T follicular helper cell (primary cell): ENCODE measurements at regions not wholly inside any gene's neighbourhood (a gene's known extent, or its start where the extent isn't known, plus 50 kb on each side); places are given as distances from the start of the nearest gene placed in this dataset.
"Not testable (repeated sequence)": the region's sequence is repeated elsewhere in the genome, so short reads cannot be mapped to it uniquely, and the experiment has no call there.

ENCODE experiments used
- DNase-seq: peaks from one replicate; pipeline ENCODE4 v3.0.0-alpha.2; 2020; ENCODE audit warnings: low read depth

DNA sequence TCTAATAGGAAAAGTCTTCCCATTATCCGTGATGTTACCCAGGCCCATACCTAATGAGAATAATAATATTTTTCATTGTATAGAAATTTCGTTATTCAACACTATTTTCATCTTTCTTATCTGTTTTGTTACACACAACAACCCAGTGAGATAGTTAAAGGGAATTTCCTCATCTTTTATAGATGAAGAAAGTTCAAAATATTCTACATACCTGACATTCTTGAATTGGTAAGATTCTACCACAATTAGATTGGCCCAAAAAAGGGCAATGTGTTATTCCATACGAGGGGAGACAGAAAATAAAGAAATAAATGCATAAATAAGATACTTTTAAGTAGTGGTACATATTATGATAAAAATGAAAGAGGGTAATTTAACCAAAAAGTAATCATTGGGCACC lies 405.5 kb upstream of the ADAMTS5 start:
- DNase-seq: no peak

DNA sequence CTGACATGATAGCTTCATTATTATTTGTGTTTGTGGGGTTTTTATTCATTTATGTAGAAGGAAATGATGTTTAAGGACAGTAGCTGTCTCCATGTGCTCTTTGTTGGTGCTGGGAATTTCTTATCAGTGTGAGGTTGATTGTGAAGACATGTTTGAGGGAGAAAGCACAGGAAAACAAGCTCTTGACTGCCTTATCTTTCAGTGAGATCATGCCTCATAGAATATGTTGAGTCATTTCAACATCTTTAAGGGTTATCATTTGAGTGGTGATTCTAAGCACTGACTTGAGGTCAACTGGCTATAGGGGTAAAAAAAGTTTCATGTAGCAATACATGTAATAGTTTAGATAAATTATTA lies 405.1 kb upstream of the ADAMTS5 start:
- no peak for DNase-seq

DNA sequence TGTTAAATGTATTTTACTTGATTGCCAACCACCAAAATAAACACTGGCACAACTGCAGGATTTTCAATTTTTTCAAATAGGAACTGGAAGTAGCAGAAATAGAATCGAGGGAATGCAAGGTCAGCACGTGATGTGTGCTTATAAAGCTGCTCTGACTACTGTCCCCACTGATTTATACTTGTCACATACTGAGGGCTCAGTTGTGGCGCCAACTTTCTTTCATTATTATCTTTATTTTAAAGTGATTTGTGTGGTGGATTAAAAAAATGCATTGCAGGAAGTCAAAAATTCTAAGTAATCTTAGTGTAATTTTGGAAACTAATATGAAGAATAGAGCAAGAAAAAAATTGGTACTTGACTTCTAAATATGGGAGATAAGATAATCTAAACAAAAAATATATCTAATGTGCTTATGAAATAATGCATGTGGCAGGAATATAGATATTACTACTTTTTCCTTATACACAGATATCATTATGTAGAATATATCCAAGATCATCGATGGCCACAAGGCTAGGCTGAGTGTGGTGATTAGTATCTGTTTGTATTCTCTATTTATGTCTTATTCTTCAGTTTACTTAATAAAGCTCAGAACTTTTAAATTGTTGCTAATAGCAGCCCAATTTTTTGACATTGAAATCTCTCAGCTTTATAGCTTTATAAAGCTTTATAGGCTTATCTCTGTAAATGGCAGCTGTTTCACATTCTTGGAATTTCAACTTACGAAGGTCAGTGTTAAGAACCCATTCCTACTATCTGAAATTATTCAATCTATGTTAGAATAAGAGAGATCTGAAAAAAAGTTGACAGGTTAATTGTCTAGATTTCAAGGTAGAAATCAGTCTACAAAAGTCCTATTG lies 404.5 kb upstream of the ADAMTS5 start:
- DNase-seq: no peak

DNA sequence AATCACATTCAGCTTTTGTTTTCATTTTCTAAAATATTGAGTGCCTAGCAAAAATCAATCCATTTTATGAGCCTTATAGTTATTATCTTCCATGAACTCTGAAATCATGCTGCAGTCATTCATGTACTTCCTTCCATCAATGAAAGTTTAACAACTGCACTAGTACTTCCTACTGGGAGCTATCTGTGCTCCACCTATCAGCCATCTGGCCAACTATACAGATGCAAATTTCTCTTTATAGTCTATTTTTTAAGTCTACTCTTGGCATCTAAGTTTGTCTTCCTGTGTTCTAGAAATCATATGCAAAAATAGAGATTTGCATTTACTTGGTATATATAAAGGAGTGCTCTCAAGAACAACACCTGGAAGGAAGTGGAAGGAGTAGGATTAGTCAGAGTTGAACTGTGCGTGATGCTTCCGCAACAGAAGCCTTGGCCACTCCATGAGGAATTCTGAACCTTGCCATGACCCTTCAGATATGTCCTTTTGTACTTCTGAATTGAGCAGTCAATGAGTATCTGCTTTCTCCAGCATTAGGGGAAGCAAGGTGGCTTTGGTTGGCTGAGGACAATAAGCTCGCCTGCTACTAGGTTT lies 403.2 kb upstream of the ADAMTS5 start:
- no peak for DNase-seq

DNA sequence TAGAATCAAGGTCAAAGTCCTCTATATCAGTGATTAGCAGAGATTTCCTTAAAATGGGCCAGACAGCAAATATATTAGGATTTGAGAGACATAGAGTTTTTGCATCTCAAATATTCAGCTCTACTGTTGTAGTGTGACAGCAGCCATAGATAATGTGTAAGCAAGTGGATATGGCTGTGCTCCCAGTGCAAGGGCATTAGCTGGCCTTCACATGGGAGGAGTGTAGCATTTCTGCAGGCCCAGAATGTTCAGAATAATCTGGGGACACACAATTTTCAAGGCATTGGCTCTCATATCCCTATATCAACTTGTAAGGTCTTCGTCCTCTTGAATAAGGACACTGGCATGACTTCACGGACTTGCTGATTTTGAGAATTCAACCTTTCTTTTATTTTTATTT lies 402.3 kb upstream of the ADAMTS5 start:
- no peak for DNase-seq

DNA sequence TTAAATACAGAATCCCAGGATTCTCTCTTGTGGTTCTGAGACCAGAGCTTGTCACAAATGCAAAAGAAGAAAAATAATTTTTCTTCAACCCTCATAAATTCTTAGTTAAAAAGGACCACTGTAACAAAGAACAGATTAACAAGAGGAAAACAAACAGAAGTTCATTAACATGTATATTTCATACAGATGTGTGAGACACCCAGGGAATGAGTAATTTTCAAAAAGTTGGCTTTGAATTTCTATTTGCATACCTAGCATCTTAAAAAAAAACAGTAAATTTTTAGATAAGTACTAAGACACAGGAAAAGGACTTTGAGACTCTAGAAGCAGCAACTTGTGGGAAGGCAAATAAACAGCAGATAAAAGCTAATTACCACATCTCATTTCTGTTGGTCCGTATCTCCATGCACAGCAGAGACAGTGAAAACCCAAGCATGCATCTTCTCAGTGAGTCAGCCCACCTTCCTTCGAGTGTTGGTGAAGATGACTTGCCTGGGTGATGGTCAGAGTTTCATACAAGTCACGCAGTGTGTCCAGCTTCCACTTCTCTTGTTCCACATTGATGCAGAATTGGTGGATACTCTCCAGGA lies 399.9 kb upstream of the ADAMTS5 start:
- no peak for DNase-seq

DNA sequence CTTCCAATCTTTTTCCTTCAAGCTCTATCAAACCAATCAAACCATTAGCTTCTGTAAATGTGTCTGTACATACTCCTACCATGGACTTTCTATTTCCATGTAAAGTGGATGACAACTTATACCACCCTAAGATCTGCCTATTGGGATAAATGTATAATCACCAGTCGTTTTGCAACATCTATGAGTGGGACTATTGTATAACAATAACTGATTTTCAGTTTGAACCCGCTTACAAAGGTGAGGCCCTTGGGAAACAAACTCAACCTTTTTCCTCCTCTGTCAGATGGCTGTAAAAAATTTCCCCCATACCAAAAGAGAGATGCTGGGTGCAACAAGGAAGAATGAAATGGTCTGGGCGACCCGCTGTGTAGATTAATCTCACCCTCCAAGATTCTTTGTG lies 399.1 kb upstream of the ADAMTS5 start:
- DNase-seq: no peak

DNA sequence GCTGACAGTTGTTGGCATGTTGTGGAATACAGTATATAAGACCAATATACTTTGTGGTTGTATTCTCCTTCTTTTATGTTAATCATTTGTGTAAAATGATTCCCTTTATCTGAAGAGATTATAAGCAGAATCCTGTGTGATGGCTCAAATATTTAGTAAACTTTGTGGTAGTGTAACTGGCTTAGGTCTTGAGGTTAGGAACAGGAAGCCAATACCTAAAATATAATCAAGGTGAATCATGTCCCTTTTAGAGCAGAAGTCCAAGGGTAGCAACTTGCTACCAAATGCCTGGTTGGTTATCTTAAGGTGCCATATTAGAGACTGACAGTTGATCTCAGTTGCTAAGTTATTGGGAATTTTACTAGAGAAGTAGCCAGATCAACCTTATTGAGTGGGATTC lies 398.5 kb upstream of the ADAMTS5 start:
- DNase-seq: no peak

DNA sequence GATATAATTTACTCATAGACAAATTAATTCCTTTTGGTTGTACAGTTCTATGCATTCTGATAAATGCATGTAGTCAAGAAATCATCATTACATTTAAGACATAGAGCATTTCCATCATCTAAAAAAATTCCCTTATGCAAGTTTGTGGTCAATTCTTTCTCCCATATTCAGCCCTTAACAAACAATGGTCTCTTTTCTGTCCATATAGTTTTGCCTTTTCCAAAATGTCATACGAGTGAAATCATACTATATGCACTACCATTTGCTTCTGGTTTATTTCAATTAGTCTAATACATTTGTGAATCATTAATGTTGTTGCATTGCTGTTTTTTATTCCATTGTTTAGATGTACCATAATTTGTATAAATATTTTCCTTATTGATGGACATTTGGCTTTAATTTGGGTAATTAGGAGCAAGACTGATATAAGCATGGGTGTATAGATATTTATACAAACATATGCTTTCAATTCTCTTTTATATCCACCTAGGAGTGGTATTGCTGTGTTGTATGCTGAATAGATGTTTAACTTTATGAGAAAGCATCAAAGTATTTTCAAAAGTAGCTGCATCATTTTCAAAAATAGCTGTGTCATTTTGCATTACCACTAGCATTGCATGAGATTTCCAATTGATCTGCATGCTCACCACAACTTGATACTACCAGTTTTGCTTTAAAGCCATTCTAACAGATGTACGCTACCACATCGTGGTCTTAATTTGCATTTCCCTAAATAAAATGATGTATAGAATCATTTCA lies 397.0 kb upstream of the ADAMTS5 start:
- DNase-seq: no peak

DNA sequence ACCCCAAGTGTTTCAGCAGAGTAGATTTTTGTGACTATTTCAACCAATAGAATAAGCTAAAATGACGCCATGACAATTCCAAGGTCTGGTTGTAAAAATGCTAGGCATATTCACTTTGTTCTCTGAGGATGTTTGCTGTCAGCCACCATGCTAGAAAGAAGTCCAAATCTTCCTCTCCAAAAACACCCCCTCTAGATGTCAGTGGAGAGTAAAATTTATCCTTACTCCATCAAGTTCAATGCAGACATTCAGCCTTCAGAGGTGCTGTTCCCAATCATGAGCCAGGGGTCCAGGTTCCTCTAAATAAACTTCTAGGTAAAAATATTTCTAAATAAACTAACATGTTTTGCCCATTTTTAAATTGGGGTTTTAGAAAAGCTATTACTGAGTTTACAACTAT lies 395.4 kb upstream of the ADAMTS5 start:
- DNase-seq: no peak

DNA sequence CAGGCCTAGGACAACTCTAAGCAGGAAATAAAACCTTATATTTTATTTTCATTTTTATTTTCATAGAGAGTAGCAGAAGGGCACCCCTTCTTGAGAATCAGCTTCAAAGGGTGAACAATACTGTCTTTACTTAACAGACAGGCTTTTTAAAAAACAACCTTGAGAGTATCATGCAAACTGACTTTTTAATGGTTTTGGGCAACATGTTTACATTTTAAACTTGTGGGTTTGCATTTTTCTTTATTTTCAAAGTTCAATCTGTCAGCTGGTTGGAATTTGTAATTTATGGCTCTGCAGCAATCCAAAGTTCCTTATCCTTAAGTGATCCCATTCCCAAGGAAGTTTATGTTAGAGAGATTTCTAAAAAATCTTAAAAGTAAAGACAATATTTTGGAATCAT lies 392.3 kb upstream of the ADAMTS5 start:
- DNase-seq: no peak

DNA sequence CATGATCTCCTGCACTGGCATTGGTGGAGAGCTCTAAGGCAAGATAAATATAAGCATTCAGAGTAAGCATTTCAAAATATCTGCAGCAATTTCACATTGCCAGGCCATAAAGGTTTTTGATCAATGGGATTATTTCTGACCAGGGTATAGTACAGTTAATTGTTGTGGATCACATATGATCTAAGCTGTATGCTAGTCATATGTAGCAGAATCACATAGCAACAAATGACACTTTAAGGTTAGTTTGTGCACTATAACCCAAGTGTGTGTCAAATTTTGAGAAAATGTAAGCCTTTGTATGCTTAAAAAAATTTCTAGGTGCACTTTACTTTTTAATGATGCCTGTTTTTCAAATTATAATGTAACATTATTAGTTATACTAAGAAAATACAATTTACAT lies 386.0 kb upstream of the ADAMTS5 start:
- no peak for DNase-seq

DNA sequence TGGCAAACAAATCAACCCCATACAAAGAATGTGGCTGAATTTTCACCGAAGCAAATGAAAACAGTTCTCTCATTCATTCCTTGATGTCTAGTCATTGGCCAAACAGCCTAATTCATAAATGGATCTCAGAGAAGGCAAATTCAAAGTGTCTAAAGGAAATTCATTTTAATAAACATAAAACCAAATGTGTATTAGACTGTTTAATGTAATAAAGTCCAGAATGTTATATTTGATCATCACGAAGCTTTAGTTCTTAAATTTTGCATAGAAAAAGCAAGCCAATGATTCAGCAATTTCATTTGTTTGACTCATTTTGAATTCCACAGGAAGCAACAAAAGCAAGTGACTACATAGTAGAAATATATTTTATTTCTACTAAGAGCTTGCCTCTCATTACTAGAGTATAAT lies 379.2 kb upstream of the ADAMTS5 start:
- DNase-seq: no peak

DNA sequence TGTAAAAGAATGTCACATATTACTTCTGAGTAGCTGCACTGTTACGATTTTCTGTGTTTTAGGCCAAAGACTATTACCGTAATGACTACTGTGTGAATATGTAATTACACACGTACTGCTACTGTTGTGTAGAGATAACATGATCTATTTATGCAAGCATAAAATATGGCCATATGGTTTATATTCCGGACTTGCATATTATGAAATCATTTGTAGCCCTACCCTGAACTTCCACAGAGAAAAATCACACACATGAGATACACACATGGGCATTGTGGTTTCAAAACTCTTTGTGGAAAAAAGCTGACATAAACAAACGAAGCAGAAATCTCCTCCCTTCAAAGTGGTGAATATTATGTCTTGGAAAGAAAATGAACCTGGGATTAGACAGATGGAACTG lies 373.0 kb upstream of the ADAMTS5 start:
- no peak for DNase-seq

DNA sequence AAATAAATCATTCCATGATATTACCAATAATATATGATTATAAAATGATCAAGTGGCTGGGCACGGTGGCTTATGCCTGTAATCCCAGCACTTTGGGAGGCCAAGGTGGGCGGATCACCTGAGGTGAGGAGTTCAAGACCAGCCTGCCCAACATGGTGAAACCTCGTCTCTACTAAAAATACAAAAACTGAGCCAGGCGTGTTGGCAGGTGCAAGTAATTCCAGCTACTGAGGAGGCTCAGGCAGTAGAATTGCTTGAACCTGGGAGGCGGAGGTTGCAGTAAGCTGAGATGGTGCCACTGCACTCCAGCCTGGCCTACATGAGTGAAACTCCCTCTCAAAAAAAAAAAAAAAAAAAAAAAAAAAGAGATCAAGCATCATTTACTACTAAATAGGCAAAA lies 371.1 kb upstream of the ADAMTS5 start:
- not testable (repeated sequence) for DNase-seq

DNA sequence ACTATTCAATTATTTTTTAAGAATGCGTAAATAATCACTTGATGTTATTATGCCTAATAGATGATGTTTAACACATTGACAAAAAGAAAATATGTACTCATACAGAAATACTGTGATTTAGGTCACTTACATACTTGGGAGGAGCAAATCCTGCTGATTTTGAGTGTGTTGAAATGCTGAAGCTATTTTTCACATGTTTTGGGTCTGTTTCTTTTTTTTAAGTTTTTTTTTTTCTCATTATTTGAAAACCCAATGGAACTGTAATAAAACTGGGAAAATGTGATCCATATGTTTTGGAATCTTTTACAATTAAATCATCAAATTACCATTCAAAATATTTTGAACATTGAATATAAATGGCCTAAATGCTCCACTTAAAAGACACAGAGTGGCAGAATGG lies 366.2 kb upstream of the ADAMTS5 start:
- no peak for DNase-seq

DNA sequence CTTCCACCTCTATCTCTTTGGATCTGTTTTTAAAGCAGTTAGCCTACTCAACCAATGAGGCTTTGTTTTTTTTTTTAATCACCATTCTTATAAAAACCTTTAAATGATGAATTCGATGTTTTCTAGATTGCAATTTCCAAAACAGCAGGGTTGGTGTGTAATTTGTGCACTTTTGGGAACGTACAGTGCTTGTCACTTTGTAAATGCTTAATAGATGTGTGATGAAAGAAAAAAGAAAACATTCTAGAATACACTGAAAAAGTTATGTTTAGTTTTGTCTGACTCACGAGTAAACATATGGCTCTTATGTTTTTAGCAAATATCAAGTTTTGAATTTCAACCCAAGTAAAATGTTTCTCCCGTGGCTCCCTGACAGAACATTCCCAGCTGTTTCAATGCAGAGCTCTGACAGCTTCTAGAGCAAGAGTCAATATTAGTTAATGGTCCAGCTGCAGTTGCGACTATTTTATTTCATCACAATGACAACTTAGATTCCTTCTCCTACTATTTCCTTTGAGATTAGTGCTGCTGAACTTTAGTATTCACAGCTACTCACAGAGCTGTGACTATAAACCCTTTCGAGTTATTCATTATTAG lies 362.5 kb upstream of the ADAMTS5 start:
- no peak for DNase-seq

DNA sequence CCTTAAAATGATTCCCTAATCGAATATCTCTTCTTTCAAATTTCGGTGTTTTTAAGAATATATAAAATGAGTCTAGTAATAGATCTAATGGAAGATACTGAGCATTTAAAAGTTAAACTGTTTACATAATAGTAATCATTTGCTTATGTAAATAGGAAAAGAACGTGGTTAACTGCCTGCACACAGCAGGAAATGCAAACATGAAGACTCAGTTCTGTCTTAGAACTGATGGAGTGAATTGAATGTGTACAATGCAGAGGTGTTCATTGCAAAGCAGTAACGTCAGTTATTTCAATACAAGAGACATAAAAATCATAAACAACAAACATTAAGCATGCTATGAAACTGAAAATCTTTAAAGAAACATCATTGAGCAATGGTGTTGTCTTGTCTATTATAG lies 359.4 kb upstream of the ADAMTS5 start:
- no peak for DNase-seq

DNA sequence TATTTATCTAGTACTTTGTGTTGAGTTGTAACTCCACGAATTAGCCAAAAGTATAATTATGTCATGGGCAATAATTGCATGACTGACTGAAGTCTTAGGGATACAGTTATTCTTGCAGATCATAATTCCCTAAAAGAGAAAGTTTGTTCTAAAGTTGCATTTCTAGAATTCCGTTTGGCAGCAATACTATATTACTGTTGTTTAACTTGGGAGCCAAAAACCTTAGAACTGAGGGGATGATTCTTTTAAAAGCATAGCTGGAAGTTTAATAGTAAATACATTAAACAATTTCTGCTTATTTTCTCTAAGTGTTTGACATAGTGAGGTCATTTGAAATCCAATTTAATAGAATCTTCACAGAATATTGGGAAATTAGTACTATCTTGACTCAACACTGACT lies 356.4 kb upstream of the ADAMTS5 start:
- DNase-seq: no peak

DNA sequence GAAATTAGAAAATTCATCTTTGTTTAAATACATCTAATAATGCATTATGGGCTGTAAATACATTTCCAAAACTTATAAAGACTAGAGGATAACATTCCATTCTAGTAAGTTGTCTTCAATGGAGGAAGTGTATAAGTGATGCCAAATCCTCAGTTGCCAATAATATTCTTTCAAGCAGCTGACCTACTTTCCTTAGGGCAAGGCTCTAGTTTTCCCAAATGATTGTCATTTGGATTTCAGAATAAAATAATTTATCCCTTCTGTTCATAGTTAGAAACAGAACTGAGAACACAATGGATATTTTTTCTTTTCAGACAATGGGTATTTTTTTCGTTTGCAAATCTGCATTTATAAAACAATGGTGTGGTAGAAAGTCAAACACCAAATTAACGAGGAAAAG lies 354.9 kb upstream of the ADAMTS5 start:
- no peak for DNase-seq

DNA sequence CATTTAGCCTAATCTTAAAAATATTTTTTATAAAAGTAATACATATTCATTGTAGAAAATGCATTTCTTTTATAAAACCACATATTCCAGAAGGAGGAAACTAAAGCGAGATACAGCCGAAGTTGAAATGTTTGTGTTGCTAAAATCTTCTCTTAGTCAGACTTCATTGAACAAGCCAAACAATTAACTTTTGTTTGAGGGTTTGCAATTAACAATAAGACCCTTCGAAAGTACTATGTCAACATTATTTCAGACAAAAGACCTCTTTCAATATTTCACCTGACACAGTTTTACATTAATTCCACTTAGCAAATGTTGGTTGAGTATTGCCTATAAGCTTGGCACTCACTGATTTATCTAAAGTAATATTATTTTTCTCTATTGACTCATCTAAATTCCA lies 354.0 kb upstream of the ADAMTS5 start:
- DNase-seq: no peak

DNA sequence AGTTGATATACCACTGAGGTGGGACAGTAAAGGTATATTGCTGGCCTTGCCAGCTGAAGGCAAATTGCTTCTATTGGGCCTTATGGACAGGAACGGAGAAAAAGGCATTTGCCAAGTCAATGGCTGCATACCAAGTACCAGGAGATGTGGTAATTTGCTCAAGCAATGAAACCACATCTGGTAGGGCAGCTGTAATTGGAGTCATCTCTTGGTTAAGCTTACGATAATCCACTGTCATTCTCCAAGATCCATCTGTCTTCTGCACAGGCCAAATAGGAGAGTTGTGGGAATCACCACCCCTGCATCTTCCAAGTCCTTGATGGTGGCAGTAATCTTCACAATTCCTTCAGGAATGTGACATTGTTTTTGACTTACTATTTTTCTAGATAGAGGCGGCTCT lies 350.7 kb upstream of the ADAMTS5 start:
- DNase-seq: not testable (repeated sequence)
